ENCODE measurements at regions not wholly inside any gene's neighbourhood (a gene's known extent, or its start where the extent isn't known, plus 50 kb on each side); places are given as distances from the start of the nearest gene placed in this dataset.

GRCh38 chr12:60165781-60166180 is 570.0 kb downstream of the SLC16A7 start:
- no peak overlapping the region for H3K9ac ChIP-seq
- H3K79me2 ChIP-seq: no peaks in the 10 kb centered on the region
- H3K36me3 ChIP-seq (ENCODE audit: control insufficient read depth, insufficient read depth, low read length): no peaks in the 10 kb centered on the region
- H3K4me3 ChIP-seq (ENCODE audit: low read depth, low read length): no peak overlapping the region
- no peak overlapping the region for H3K27ac ChIP-seq
- H3K9me3 ChIP-seq (ENCODE audit: control insufficient read depth, low read length): no peaks in the 10 kb centered on the region
- H3K4me1 ChIP-seq: no peaks in the 10 kb centered on the region
- no peaks in the 10 kb centered on the region for H3K27me3 ChIP-seq (ENCODE audit: control insufficient read depth, insufficient read depth, low read length)
- TF ChIP-seq, protein P1, sequence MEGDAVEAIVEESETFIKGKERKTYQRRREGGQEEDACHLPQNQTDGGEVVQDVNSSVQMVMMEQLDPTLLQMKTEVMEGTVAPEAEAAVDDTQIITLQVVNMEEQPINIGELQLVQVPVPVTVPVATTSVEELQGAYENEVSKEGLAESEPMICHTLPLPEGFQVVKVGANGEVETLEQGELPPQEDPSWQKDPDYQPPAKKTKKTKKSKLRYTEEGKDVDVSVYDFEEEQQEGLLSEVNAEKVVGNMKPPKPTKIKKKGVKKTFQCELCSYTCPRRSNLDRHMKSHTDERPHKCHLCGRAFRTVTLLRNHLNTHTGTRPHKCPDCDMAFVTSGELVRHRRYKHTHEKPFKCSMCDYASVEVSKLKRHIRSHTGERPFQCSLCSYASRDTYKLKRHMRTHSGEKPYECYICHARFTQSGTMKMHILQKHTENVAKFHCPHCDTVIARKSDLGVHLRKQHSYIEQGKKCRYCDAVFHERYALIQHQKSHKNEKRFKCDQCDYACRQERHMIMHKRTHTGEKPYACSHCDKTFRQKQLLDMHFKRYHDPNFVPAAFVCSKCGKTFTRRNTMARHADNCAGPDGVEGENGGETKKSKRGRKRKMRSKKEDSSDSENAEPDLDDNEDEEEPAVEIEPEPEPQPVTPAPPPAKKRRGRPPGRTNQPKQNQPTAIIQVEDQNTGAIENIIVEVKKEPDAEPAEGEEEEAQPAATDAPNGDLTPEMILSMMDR (IDR thresholded peaks at IDR 0.05): no peak
- H2AFZ ChIP-seq: no peak overlapping the region
- no peak overlapping the region for H3K4me2 ChIP-seq (ENCODE audit: low read length)

DNA sequence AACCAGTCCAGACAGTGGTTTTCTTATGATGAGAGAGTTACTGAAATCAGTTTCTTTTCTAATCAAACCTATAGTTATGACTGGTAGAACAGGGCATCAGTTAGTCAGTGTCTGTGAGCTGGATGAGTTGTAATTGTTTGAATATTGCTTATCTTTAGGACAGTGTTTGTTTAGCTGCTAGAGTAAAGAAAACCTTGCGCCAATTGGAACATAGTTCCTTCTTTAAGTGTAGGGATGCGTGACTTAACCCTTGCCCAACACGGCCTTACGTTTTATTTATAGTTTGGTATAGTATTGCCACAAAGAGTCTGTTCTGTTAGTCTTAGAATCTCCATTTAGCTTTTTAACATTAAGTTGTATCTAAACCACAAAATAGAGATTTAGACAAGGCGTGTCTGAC is 572.6 kb downstream of the SLC16A7 start:
- Histone ChIP-seq H3K4me3 (ENCODE audit: low read depth, low read length) (no peak overlapping the region), H3K4me2 (ENCODE audit: low read length) (no peak overlapping the region), H2AFZ (no peak overlapping the region), H3K27ac (no peak overlapping the region), H3K9ac (no peak overlapping the region), H3K4me1 (no peaks in the 10 kb centered on the region), H3K9me3 (ENCODE audit: control insufficient read depth, low read length) (no peaks in the 10 kb centered on the region), H3K36me3 (ENCODE audit: control insufficient read depth, insufficient read depth, low read length) (no peaks in the 10 kb centered on the region), H3K79me2 (no peaks in the 10 kb centered on the region), H3K27me3 (ENCODE audit: control insufficient read depth, insufficient read depth, low read length) (no peaks in the 10 kb centered on the region)
- TF ChIP-seq, protein P1 (IDR thresholded peaks at IDR 0.05): no peak

DNA sequence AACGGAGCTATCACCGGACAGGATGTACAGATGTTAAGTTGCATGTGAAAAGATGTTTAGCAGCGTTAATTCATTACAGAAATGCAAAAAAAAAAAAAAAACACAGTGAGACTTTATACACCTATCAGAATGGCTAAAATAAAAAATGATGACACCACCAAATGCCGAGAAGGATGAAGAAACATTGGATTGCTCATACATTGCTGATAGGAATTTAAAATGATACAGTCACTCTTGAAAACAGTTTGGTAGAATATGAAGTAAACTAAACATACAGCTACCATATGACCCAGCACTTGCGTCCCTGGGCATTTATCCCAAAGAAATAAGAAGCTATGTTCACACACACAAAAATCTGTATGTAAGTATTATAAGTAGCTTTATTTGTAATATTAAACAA is 574.1 kb downstream of the SLC16A7 start:
- Histone ChIP-seq H3K27ac (no peak overlapping the region), H3K9ac (no peak overlapping the region), H3K4me3 (ENCODE audit: low read depth, low read length) (no peak overlapping the region), H3K4me2 (ENCODE audit: low read length) (no peak overlapping the region), H2AFZ (no peak overlapping the region), H3K36me3 (ENCODE audit: control insufficient read depth, insufficient read depth, low read length) (no peaks in the 10 kb centered on the region), H3K4me1 (no peaks in the 10 kb centered on the region), H3K9me3 (ENCODE audit: control insufficient read depth, low read length) (no peaks in the 10 kb centered on the region), H3K79me2 (no peaks in the 10 kb centered on the region), H3K27me3 (ENCODE audit: control insufficient read depth, insufficient read depth, low read length) (no peaks in the 10 kb centered on the region)
- TF ChIP-seq, protein P1 (IDR thresholded peaks at IDR 0.05): no peak

GRCh38 chr12:60172266-60173211 is 576.7 kb downstream of the SLC16A7 start:
- Histone ChIP-seq H3K9me3 (ENCODE audit: control insufficient read depth, low read length) (no peaks in the 10 kb centered on the region), H3K27me3 (ENCODE audit: control insufficient read depth, insufficient read depth, low read length) (no peaks in the 10 kb centered on the region), H3K9ac (no peak overlapping the region), H3K4me2 (ENCODE audit: low read length) (no peak overlapping the region), H3K4me1 (no peaks in the 10 kb centered on the region), H3K36me3 (ENCODE audit: control insufficient read depth, insufficient read depth, low read length) (no peaks in the 10 kb centered on the region), H2AFZ (no peak overlapping the region), H3K27ac (no peak overlapping the region), H3K4me3 (ENCODE audit: low read depth, low read length) (no peak overlapping the region), H3K79me2 (no peaks in the 10 kb centered on the region)
- TF ChIP-seq, protein P1 (IDR thresholded peaks at IDR 0.05): no peak
